ENCODE measurements at regions not wholly inside any gene's neighbourhood (a gene's known extent, or its start where the extent isn't known, plus 50 kb on each side); places are given as distances from the start of the nearest gene placed in this dataset.

GRCh38 chr2:67466734-67467133 lies 69.6 kb downstream of the ETAA1 start:
- TF ChIP-seq CTCF (IDR thresholded peaks at IDR 0.05 in 2 of 3, conservative IDR thresholded peaks at IDR 0.05 in 1 of 3; ENCODE audit: control insufficient read depth in 2 of 3, extremely low read depth in 1 of 3, insufficient read depth in 1 of 3, low read depth in 3 of 3, low read length in 3 of 3), result no peak
- no peak for TF ChIP-seq POLR2A (IDR thresholded peaks at IDR 0.05; ENCODE audit: low read depth, low read length)
- TF ChIP-seq EZH2 (IDR thresholded peaks at IDR 0.05; ENCODE audit: borderline replicate concordance, control insufficient read depth, low read depth, low read length), result no peak
- TF ChIP-seq USF2 (IDR thresholded peaks at IDR 0.05; ENCODE audit: borderline replicate concordance, low read depth, low read length), result no peak
- no peak for TF ChIP-seq ATF2 (IDR thresholded peaks at IDR 0.05; ENCODE audit: low read length)
- no peak for TF ChIP-seq CUX1 (IDR thresholded peaks at IDR 0.05; ENCODE audit: insufficient replicate concordance, low read depth, low read length)
- TF ChIP-seq TAF1 (IDR thresholded peaks at IDR 0.05; ENCODE audit: borderline replicate concordance, low read depth, low read length), result no peak
- no peak for TF ChIP-seq EP300 (IDR thresholded peaks at IDR 0.05; ENCODE audit: borderline replicate concordance in 1 of 2, control insufficient read depth in 1 of 2, low read depth in 2 of 2, low read length in 2 of 2)
- no peak for TF ChIP-seq HDAC2 (IDR thresholded peaks at IDR 0.05)
- TF ChIP-seq NR2F1 (conservative IDR thresholded peaks at IDR 0.05), result no peak

Measured in GM12878 (cell line).